ENCODE measurements at regions not wholly inside any gene's neighbourhood (a gene's known extent, or its start where the extent isn't known, plus 50 kb on each side); places are given as distances from the start of the nearest gene placed in this dataset.

DNA sequence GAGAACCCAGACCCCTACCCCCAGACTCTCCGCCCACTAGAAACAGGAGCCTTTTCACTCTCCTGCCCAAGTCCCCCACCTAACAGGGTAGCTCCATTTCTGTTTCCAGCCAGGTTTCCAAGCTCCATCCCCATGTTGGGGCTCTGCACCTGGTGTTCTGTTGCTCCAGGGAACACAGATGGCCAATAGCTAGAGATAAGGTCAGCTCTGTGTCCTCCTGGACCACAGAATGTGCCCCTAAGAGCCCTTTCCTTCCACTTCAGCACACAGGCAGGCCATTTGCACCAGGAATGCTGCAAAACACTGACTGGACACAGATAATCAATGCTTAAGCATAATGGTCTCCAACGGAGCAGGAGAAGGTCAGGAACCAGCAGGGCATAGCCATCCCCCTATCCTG is 159.4 kb downstream of the QRSL1 start:
- intact Hi-C loops (cut with DNase I; ENCODE audit: low total_unique reads): no loop called here

DNA sequence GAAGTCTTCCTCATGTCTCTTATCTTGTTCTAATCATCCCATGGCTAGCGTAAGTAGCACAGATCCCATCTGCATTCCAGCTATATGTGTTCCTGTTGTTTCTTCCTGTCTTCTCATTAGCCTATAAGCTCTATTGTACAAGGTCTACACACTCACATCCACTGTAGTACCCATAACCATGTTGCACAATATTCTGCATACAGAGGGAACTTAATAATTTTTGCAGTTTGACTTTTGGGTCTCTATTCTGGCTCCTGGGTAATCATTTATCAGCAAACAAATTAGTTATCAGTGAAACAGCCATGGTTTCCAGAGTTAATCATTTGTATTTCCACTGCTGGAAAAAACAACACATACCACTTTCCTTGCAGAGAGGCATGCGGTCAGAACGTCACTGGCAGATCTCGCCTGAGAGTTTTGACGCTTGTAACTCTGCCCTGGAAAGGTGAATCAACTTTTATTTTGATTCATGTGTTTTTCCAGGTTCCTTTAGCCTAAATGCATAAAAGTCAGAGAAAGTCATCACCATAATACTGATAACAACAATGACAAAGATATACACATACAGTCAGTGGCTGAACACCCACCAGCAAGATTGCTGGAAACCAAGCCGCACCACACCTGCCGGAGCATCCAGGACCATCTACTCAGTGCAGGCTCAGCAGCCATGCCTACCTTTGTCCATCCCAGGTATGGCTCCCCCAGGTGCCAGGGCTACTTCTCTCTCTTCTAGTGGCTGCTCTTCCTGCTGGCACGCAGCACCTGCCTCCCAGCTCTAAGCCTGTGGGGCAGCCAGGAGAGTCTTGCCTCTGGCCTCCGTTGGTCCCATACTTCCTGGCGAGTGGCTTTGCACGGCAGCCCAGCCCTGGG is 158.2 kb downstream of the QRSL1 start:
- TF ChIP-seq POLR2A (IDR thresholded peaks at IDR 0.05): no peak
- TF ChIP-seq, protein P1, sequence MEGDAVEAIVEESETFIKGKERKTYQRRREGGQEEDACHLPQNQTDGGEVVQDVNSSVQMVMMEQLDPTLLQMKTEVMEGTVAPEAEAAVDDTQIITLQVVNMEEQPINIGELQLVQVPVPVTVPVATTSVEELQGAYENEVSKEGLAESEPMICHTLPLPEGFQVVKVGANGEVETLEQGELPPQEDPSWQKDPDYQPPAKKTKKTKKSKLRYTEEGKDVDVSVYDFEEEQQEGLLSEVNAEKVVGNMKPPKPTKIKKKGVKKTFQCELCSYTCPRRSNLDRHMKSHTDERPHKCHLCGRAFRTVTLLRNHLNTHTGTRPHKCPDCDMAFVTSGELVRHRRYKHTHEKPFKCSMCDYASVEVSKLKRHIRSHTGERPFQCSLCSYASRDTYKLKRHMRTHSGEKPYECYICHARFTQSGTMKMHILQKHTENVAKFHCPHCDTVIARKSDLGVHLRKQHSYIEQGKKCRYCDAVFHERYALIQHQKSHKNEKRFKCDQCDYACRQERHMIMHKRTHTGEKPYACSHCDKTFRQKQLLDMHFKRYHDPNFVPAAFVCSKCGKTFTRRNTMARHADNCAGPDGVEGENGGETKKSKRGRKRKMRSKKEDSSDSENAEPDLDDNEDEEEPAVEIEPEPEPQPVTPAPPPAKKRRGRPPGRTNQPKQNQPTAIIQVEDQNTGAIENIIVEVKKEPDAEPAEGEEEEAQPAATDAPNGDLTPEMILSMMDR (IDR thresholded peaks at IDR 0.05): no peak

More for the DNA sequence above, 159.4 kb downstream of the QRSL1 start:
- 33 to 79% methylated on average over 1 to 2 of the region's 2 CpGs for WGBS, 2 donors
- Histone ChIP-seq H3K27me3 (no peaks in the 10 kb centered on the region), H3K4me3 (no peak overlapping the region), H3K36me3 (ENCODE audit: low read depth, missing control alignments) (no peaks in the 10 kb centered on the region), H3K4me1 (no peaks in the 10 kb centered on the region), H3K27ac (no peak overlapping the region), H3K9me3 (no peaks in the 10 kb centered on the region)
- no peak for DNase-seq
- TF ChIP-seq, protein P1 (IDR thresholded peaks at IDR 0.05): no peak
- TF ChIP-seq POLR2A (IDR thresholded peaks at IDR 0.05): no peak

DNA sequence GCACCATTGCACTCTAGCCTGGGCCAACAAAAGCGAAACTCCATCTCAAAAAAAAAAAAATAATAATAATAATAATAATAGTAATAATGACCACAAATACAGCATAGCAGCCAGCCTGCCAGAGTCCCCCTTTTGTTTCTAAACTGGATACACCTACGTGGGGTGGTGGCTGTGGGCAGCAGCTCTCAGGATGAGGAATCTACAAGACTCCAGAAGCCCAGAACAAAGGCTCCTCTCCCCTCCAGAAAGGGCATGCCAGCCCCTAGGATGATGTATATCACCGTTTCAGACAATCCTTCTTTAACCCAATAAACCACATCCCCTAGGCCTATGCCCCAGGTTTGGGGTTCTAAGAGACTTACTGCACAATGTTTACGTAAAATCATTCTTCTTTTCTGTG is 155.9 kb downstream of the QRSL1 start:
- H3K27ac ChIP-seq: no peak overlapping the region
- no peak for TF ChIP-seq POLR2A (IDR thresholded peaks at IDR 0.05)
- TF ChIP-seq, protein P1 (IDR thresholded peaks at IDR 0.05): no peak
- WGBS, 2 donors: 79 to 91% methylated on average over 4 of the region's 4 CpGs
- H3K27me3 ChIP-seq: no peaks in the 10 kb centered on the region
- intact Hi-C loops (cut with DNase I; ENCODE audit: low total_unique reads): no loop called here
- H3K4me1 ChIP-seq: no peaks in the 10 kb centered on the region
- no peak overlapping the region for H3K4me3 ChIP-seq
- H3K36me3 ChIP-seq (ENCODE audit: low read depth, missing control alignments): no peaks in the 10 kb centered on the region
- H3K9me3 ChIP-seq: no peaks in the 10 kb centered on the region
- DNase-seq: no peak

More for the DNA sequence above, 158.2 kb downstream of the QRSL1 start:
- Histone ChIP-seq H3K27ac (no peak overlapping the region), H3K27me3 (no peaks in the 10 kb centered on the region), H3K36me3 (ENCODE audit: low read depth, missing control alignments) (no peaks in the 10 kb centered on the region), H3K9me3 (no peaks in the 10 kb centered on the region), H3K4me3 (no peak overlapping the region), H3K4me1 (no peaks in the 10 kb centered on the region)
- intact Hi-C loops (cut with DNase I; ENCODE audit: low total_unique reads): no loop called here
- 86 to 89% methylated on average over 11 of the region's 11 CpGs for WGBS, 2 donors
- no peak for DNase-seq

- H3K4me3 ChIP-seq: no peak overlapping the region
- TF ChIP-seq POLR2A (IDR thresholded peaks at IDR 0.05): no peak
- TF ChIP-seq, protein P1 (IDR thresholded peaks at IDR 0.05): no peak
- H3K27ac ChIP-seq: no peak overlapping the region
- no peaks in the 10 kb centered on the region for H3K4me1 ChIP-seq
- no peaks in the 10 kb centered on the region for H3K27me3 ChIP-seq
- H3K36me3 ChIP-seq (ENCODE audit: low read depth, missing control alignments): no peaks in the 10 kb centered on the region
- WGBS, 2 donors: 74 to 87% methylated on average over 3 of the region's 3 CpGs
- no peaks in the 10 kb centered on the region for H3K9me3 ChIP-seq
- intact Hi-C loops (cut with DNase I; ENCODE audit: low total_unique reads): no loop called here
- DNase-seq: no peak
These were observed 154.5 kb downstream of the QRSL1 start for GRCh38 chr6:106783640-106784566.

Measured in testis (tissue), 2 donors.